Peyer's patch (tissue), 4 donors: ENCODE measurements at regions not wholly inside any gene's neighbourhood (a gene's known extent, or its start where the extent isn't known, plus 50 kb on each side); places are given as distances from the start of the nearest gene placed in this dataset.
"Not testable (repeated sequence)": the region's sequence is repeated elsewhere in the genome, so short reads cannot be mapped to it uniquely, and the experiment has no call there.

Experiments used
- POLR2A ChIP-seq, 2 donors: fragments of 450-650 bp; IDR thresholded peaks; one replicate each; pipeline ENCODE4 v1.5.1; 2017; ENCODE audit warnings: antibody characterized with exemption in 2 of 2, mild to moderate bottlenecking in 2 of 2, moderate library complexity in 2 of 2
- TF ChIP-seq, protein P1 (sequence below), 6 experiments: fragments of 450-650 bp in 4 of 6; fragments of 200-600 bp in 2 of 6; sonication (generic) in 1 of 6; IDR thresholded peaks; one replicate each; pipeline ENCODE4 v1.5.1; 2017 to 2019; ENCODE audit warnings: antibody characterized with exemption in 6 of 6, mild to moderate bottlenecking in 3 of 6, moderate library complexity in 1 of 6

DNA sequence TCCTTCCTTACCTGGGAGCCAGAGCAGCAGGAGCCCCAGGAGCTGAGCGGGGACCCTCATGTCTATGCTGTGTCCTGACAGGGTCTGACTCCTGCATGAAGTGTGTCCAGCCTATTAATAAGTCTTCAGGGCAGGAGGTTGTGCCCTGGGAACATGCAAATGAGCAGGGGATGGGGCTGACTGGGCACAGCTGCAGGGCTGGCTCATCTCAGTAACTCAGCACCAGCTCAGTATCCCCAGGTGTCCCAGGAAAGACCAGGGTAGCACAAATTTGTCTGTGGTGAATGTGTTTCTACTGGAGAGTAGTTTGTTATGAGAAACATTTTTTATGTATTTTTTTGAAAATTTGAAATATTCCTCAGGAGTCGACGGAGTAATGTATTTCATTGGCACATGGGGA, 301.3 kb downstream of the RPIA start:
- TF ChIP-seq, protein P1, sequence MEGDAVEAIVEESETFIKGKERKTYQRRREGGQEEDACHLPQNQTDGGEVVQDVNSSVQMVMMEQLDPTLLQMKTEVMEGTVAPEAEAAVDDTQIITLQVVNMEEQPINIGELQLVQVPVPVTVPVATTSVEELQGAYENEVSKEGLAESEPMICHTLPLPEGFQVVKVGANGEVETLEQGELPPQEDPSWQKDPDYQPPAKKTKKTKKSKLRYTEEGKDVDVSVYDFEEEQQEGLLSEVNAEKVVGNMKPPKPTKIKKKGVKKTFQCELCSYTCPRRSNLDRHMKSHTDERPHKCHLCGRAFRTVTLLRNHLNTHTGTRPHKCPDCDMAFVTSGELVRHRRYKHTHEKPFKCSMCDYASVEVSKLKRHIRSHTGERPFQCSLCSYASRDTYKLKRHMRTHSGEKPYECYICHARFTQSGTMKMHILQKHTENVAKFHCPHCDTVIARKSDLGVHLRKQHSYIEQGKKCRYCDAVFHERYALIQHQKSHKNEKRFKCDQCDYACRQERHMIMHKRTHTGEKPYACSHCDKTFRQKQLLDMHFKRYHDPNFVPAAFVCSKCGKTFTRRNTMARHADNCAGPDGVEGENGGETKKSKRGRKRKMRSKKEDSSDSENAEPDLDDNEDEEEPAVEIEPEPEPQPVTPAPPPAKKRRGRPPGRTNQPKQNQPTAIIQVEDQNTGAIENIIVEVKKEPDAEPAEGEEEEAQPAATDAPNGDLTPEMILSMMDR (IDR thresholded peaks at IDR 0.05) = not testable (repeated sequence)
- not testable (repeated sequence) for TF ChIP-seq POLR2A (IDR thresholded peaks at IDR 0.05)
